NCI-H187 treated with DMSO at 0.1 percent for 48 hours (cell line): ENCODE measurements at regions not wholly inside any gene's neighbourhood (a gene's known extent, or its start where the extent isn't known, plus 50 kb on each side); places are given as distances from the start of the nearest gene placed in this dataset.

Experiments used
- DNase-seq: peaks from one replicate; lab custom pipeline; 2025; lab: John Stamatoyannopoulos, UW

DNA sequence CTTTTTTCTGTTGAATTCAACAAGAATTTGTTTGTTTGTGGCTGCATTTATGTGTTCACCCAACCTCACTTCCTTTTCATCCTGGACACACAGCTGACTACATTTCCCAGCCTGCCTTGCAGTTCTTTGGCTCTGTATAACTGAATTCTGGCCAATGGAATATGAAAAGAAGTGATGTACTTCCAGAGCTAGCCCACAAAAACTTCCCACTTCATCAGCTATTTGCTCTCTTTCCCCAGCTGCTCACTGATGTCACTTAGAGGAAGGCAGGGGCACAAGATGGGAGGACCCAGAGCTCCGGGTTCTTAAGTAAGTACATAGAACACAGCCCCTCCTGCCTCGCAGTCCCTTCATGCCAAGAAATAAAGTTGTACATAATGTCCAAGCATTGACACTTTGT, 235.0 kb upstream of the FGGY start:
- no peak for DNase-seq

DNA sequence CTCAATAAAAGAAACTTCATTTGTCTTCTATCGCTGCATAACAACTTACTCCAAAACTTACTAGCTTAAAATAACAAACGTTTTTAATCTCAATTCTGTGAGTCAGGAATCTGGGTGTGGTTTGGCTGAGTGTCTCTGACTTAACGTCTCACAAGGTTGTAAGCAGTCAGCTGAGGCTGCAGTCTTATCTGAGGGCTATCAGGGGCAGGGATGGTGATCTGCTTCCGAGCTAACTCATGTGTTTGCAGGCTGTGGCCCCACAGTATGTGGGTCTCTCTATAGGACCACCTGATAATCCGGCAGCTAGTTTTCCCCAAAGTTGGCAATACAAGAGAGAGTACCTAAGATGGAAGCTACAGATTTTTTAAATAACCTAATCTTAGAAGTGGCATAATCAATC, 234.2 kb upstream of the FGGY start:
- DNase-seq, result no peak

DNA sequence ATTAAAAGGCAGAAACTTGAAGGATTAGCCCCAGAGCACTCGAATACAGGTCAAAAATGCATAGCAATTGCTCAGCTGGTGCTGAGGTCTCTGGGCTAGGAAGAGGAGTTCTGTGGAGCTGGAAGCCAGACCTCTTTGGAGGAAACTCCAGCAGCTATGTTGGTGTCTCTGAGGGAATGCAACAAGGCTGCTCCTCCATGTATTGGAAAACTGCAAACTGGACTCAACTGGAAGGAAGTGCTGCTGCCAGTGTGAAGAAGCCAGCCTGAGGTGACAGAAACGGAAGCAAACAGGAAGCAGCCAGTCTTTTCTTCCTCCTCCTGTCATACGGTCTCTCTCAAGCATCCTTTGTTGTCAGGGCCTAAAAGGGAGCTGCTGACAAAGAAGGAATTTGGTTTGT, 233.4 kb upstream of the FGGY start:
- DNase-seq, result no peak

DNA sequence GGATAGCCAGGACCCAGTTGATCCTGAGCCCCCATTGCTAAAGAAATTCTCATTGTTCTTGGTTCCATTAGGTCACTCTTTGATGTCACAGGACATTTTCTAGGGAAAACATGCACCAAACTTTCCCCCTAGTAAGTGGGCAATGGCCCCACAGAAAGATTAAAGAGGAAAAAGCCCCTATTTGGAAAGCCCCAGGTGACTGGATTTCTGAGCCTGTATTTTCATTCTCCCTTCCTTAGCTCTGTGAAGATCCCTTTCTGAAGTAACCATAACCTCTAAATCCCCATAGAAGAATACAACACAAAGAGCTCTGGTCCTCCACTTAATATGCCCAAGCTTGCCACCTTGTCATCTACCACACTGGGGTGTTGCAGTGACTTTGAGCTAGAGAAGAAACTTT, 232.3 kb upstream of the FGGY start:
- DNase-seq, result no peak

DNA sequence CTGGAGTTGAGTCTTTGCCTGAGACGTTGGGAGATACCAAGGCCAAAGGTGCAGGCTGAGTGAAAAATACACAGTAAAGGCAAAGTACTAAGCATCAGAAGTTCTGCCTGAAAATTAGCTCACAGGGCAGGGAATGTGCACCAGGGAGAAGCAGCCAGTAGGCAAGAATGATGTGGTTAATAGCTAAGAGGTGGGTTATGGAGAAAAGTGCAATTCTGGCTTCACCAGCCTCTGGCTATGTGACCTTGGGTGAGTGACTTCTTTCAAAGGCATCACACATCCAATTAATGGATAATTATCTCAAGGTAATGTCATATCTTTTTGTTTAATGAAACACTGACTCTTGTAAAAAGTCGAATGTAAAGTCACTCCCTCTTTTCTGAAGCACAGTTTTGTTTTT, 230.7 kb upstream of the FGGY start:
- DNase-seq, result no peak

DNA sequence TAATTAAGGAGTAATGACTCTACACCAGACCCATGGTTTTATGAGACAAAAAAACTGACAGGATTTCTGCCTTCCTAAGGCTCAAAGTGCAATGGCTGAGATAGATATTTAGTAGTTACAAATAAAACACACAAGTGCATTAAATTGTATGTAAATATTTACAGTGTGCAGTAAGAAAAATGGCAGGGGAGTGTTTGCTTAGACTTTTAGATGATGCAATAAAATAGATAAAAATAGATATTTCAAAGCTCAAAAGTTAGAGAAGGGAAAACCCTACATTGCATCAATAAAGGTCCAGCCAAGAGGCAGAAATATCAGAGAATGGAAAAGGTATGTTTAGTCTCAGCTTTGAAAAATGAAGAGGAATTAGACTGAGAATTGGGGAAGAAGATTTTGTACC, 226.3 kb upstream of the FGGY start:
- DNase-seq, result no peak

DNA sequence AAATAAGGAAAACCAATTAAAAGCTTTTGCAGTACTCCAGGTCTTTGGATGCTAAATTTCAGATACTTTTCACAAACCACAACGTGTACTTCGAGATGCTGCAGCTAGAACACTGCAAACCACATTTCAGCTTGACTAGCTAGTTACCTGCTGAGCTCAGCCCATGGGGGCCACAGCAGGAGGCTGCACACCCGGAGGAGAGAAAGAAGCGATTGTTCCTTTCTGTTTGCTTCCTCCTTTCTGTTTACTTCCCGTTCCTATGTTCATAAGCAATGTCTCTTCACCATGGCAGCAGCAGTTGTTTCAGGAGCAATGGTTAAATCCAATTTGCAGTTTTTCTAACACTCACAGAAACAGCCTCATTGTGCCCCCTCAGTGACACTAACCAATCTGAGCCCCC, 225.6 kb upstream of the FGGY start:
- DNase-seq, result no peak

DNA sequence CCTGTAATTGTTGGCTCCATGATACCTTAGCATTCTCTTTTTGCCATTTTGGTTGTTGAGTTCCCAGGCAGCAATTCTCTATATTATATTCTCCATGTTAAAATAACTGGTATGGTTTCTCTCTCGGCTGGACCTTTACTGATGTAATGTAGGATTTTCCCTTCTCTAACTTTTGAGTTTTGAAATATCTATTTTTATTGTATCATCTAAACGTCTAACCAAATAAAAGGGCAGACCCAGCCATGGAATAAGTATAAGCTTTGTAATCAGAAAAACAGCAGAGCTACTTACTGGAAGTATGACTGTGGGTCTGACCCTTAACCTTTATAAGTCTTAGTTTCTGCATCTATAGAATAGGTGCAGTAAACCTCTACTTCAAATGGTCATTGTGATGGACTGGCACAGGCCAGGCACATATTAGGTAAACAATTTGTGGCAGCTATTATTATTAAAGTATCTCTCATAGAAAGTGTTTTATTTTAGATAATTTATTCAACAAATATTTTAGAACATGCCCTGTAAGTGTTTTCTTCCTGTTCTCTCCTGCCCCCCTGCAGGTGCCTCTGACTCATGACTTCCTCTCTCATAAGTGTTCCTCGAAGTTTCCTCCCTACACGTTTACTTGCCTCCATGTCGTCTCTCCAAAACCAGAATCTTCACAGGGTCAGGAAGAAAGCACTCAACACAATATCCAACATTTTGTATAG, 224.9 kb upstream of the FGGY start:
- no peak for DNase-seq

DNA sequence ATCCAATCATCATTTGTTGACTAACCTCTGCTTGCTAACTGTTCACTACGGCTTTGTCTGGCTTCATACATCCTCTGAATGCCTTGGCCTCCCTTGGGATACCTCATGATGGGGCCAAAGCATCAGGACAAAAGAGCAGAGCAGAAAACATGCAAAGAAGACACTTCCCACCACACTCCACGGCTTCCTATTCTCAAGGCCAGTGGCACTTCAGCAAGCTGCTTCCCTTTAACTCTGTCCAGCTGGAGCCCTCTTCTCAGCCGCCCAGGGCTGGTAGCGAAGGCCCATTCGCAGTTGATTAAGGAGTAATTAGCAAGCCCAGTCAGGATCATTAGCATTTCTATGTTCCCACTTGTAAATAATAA, 224.3 kb upstream of the FGGY start:
- no peak for DNase-seq

DNA sequence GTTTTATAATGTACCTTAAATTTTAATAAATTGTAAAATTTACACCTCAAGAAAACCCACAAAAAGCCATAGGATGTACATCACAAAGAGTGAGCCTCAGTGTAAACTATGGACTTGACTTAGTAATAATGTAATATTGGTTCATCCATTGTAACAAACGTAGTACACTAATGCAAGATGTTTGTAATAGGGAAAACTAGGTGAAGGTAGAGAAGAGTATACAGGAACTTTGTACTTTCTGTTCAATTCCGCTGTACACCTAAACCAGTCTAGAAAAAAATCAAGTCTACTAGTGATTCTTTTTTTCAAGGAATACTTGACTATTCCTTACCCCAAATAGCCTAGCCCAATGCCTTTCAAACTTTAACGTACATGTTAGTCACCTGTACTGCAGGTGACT, 222.3 kb upstream of the FGGY start:
- no peak for DNase-seq

DNA sequence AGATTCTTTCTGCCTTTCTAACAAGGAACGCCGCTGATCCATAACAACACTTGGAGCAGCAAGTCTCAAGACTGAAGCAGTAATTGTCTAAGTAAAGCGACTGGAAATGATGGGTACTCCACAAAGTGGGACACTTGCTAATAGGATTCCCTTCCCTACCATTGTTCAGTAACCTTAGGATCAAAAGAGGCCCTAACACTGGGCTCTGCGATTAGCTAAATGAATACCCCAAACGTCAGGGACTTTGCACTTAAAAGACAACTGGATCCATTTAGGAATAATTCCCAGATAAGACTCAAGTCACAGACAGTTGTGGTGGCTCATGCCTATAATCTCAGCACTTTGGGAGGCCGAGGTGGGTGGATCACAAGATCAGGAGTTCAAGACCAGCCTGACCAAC, 221.9 kb upstream of the FGGY start:
- no peak for DNase-seq

DNA sequence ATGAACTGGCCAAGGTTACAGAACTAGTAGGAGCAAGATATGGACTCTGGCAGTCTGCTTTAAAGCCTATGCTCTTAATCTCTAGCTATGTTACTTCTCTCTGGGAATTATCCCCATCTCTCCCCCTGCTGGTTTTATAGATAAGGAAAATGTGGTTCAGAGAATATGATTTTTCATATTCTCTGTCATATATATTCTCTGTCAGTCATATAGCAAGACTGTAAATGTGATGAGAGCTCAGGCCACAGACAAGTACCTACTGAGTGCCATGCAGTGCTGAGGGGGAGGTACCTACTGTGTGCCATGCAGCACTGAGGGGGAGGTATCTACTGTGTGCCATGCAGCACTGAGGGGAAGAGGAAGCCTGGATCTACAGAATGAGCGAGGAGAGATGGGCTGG, 220.3 kb upstream of the FGGY start:
- DNase-seq, result no peak

DNA sequence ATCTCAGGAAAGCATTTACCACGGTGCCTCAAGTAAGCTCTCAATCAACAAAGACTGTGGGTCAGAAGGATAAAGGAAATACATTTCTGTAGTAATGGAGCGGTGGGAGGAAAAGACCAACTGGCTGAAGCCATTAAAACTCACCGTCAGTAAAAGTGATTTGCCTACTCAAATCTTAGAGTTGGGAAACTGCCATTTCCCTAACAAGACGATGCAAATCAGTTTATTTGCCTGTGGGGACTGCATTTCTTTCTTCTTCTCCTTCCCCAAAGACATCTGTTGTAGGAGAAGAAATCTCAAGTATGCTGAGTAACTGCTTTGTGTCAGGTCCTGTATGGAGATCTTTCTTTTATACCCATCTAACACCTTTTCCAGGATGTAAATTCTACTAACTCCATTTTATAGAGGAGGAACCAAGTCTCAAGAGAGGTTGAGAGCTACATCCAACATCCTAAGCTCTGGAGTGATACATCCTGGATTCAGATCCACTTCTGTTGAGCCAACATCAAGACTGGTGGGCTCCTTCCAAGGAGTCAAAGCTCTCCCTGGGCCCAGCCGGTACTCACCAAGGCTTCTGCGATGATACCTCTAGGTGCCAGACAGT, 219.3 kb upstream of the FGGY start:
- DNase-seq, result no peak

DNA sequence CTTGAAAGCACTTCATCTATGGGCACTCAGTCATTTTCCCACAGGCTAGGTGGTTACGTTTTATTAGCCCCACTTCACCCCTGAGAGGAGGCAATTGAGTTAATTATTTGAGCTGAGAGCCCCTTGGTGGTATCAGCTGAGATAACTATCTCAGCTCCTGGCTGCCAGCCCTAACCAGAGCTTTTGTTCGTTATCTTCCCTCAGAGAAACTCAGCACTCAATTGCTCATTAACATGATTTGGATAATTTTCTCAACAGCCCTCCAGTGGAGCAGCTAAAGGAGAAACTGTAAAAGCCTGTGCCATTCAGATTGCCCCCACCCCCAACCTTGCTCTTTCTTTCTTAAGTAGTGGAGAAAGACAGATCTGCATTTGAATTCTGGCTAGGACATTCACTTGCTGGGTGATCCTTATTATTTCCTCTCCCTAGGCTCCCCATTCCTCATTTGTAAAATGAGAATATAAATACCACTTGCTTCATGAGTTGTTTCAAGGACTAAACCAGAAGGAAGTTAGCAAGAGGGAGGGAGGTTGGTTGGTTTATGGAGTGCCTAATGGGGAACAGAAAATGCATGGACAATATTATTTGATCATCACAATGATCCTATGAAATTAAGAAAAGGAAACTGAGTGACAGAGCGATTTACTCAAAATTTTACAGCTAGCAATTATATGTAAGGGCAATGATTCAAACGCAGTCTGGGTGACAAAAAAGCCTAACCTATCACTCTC, 218.7 kb upstream of the FGGY start:
- DNase-seq, result peak; percentile 72

DNA sequence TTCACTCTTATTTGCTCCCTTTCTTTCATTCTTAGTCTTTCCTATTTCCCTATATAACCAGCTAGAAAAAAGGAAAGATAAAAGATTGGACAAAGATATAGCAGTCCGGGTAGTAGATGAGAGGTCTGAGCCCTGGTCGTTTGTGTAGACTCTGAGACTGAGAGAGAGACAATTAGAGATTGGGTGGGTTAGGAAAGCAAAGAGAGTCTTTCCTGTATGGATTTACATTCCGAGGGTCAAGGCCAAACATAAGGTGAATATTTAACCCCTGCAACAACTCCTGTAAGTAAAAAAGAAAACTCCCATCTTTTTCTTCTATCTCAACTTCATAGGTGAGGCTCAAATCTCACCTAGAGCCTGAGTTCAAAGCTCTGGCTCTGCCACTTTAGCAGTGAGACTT, 218.0 kb upstream of the FGGY start:
- DNase-seq, result no peak

DNA sequence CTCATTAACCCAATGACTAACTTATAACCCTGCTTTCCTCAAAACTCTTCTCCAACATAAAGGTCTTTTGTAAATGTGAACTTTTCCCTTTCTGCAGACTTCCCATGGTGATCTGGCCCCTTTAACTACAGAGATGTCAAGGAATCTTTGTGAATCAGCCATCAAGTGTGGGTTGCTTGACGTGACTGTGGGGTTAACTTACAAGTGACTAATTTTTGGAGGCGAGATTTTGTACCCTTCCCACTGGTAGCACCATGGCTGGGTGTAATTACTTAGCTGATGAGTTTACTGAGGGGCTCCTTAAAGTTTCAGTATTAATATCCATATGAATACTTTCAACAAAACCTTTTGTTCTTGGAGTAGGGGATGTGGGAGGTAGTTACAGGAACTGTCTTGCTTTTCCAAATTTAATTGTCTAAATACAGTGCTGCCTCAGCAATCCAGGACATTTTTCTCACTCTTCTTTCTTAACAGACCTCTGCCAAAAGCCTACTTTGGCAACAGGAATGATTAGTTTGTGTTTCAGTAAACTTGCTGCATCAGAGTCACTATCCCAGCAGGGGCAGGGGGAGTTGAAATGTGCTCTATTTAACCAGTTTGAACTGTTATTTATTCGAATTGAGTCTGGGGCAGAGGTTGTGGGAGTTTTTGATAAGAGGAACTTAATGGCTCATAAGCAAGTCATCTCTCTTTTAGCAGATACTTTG, 217.3 kb upstream of the FGGY start:
- no peak for DNase-seq

DNA sequence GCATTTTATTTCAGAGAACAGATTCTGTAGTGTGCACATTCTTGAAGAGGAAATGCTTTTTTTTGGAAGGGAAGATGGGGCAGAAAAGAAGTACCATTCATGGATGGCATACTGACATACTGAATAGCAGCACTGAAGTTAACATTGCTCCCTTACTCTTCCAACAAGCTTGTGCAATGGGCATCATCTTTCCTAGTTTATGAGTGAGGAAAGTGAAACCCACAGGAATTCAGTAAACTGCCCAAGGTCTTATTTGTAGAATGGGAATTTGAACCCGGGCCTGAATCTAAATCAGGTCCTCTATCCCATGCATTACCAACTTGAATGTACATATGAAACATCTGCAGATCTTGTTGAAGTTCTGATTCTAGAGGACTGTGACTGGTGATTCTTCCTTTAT, 215.7 kb upstream of the FGGY start:
- DNase-seq, result no peak

DNA sequence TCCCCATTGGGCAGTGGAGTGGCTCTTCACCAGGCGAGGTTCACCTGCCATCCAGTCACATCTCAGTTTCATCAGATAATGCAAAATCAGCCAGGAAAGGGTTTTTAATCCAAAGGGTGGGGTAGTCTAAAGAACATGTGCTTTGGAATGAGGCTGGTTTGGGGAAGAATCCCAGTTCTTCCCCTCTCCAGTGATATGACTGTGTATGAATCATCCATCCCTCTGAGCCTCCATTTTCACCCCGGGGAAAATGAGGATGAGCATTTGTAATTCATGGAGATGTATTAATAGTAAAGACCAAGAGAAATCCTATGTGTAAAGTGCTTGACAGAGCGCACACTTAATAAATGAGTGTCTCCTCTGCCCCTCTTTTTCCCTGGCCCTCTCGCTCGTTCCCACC, 215.1 kb upstream of the FGGY start:
- no peak for DNase-seq

DNA sequence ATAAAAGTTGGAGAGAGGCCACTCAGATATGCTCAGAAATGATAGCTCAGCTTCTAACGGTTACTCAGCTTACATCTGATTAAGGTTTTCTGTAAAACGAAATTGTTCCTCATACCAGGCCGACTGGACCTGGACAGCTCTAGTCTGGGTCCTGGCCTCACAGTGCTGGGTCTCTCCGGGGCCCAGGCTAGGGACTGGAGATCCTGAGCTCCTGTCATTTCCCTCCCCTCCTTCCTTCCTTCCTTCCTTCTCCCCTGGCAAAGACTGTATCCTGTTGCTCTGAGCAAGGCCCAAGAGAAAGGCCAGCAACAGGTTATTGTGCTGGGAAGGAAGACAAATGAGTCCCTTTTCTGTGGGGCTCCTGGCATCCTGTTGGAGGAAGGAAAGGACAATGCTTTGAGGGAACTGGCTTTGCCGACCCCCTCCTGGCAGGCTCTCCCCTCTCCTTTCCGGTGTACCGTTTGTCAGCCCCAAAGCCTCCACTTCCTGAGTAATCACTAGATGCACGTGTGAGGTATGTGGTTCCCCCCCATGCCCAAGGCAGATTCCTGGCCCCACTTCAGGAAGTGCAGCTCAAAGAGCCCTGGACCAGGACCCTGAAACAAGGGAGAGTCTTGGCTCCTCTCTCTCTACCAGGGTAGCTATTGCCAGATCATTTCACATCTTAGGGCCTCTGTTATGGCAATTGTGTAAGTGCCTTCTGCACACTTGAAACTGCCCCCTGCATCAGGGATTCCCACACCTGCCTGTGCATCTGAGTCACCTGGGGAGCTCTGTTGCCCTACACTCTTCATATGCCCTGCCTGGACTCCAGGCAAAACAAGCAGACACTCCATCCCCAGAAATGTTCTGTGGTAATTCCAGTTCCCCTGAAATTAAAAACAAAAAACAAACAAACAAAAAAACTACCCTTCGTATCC, 212.7 kb upstream of the FGGY start:
- no peak for DNase-seq

DNA sequence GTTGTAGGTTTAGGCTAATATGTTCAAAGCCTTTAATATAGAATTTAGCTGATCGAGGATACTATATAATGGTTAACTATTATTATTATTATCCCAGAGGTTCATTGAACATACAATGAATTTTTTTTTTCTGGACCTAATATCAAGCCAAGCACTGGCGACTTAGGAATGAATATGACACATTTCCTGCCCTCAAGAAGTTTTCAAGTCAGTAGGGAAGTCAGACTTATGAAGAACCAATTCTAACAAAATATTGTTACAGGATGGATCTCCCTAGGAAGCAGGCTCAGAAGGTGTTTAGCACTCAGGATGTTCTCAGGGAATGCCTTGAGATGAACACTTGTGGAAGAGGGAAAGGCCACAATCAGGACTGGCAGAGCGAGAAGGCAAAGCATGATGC, 211.8 kb upstream of the FGGY start:
- no peak for DNase-seq

DNA sequence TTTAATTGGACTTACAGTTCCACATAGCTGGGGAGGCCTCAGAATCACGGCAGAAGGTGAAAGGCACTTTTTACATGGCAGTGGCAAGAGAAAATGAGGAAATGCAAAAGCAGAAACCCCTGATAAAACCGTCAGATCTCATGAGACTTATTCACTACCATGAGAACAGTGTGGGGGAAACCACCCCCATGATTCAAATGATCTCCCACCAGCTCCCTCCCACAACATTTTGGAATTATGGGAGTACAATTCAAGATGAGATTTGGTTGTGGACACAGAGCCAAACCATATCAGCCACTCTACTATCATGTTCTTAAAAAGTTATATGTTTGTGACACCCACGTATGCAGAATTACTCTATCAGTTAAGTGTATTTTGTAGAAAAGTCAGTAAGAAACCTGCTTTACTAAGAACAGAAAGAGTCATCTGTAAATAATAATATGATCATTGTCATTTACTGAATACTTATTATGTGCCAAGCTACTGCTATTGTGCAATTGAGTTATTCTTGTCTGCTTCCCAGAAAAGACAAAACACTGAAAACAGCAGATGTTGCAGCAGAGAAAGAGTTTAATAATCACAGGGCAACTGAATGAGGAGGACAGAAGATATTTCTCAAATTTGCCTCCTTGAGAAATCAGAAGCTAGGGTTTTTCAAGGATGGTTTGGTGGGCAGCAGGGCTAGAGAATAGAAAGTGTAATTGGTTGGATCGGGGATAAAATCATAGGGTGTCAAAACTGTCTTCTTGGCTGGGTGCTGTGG, 207.7 kb upstream of the FGGY start:
- DNase-seq, result no peak
